Mesendoderm (in vitro differentiated cells): ENCODE measurements at regions not wholly inside any gene's neighbourhood (a gene's known extent, or its start where the extent isn't known, plus 50 kb on each side); places are given as distances from the start of the nearest gene placed in this dataset.

Experiments used
- DNase-seq: peaks from one replicate; pipeline ENCODE4 v3.0.0; 2013
- H2AK5ac ChIP-seq: 2 replicates; pipeline ENCODE4 v1.6.1; 2013; ENCODE audit warnings: low read length, inconsistent platforms
- H2BK120ac ChIP-seq: 2 replicates; pipeline ENCODE4 v1.6.1; 2013; ENCODE audit warnings: low read depth, mild to moderate bottlenecking, low read length, moderate library complexity, mixed read lengths
- H2BK15ac ChIP-seq: replicated peaks from 2 replicates; pipeline ENCODE4 v1.6.1; 2013; ENCODE audit warnings: low read depth, mild to moderate bottlenecking, moderate library complexity
- H2BK5ac ChIP-seq: 2 replicates; pipeline ENCODE4 v1.6.1; 2013; ENCODE audit warnings: low read length, inconsistent platforms
- H3K18ac ChIP-seq: 2 replicates; pipeline ENCODE4 v1.6.1; 2013; ENCODE audit warnings: mild to moderate bottlenecking, low read length, mixed read lengths
- H3K23ac ChIP-seq: one replicate; pipeline ENCODE4 v1.6.1; 2013; ENCODE audit warnings: low read length
- H3K27ac ChIP-seq: 2 replicates; pipeline ENCODE4 v1.5.1; 2013; ENCODE audit warnings: low read depth, mild to moderate bottlenecking, inconsistent platforms, low read length, moderate library complexity
- H3K27me3 ChIP-seq: 2 replicates; pipeline ENCODE4 v1.6.1; 2013; ENCODE audit warnings: low read length, control low read depth, mild to moderate bottlenecking, inconsistent platforms; ENCODE audit not compliant: insufficient read depth, poor library complexity
- H3K36me3 ChIP-seq: 2 replicates; pipeline ENCODE4 v1.6.1; 2013; ENCODE audit warnings: low read length, inconsistent platforms; ENCODE audit not compliant: control insufficient read depth, insufficient read depth
- H3K4ac ChIP-seq: one replicate; pipeline ENCODE4 v1.6.1; 2013; ENCODE audit warnings: low read depth, mild to moderate bottlenecking, low read length, moderate library complexity
- H3K4me1 ChIP-seq: 2 replicates; pipeline ENCODE4 v1.6.1; 2013; ENCODE audit warnings: low read depth, low read length, inconsistent platforms; ENCODE audit not compliant: control insufficient read depth
- H3K4me2 ChIP-seq: 2 replicates; pipeline ENCODE4 v1.6.1; 2013; ENCODE audit warnings: low read length
- H3K4me3 ChIP-seq: 2 replicates; pipeline ENCODE4 v1.5.1; 2013; ENCODE audit warnings: mild to moderate bottlenecking, low read length
- H3K56ac ChIP-seq: one replicate; pipeline ENCODE4 v1.6.1; 2013; ENCODE audit warnings: low read length
- H3K79me1 ChIP-seq: 2 replicates; pipeline ENCODE4 v1.6.1; 2013; ENCODE audit warnings: low read length, inconsistent platforms
- H3K79me2 ChIP-seq: 2 replicates; pipeline ENCODE4 v1.6.1; 2013; ENCODE audit warnings: mild to moderate bottlenecking, low read length; ENCODE audit not compliant: control insufficient read depth, insufficient read depth
- H3K9ac ChIP-seq: 2 replicates; pipeline ENCODE4 v1.6.1; 2013; ENCODE audit warnings: low read length, inconsistent platforms
- H4K5ac ChIP-seq: one replicate; pipeline ENCODE4 v1.6.1; 2013; ENCODE audit warnings: low read length
- H4K8ac ChIP-seq: one replicate; pipeline ENCODE4 v1.6.1; 2013; ENCODE audit warnings: low read depth, mild to moderate bottlenecking, control low read depth, low read length, moderate library complexity
- WGBS: extraction: QIAGEN DNeasy Blood & Tissue Kit; methylation state at CpG from one replicate; pipeline ENCODE4 v1.1.7; 2013; ENCODE audit warnings: low lambda C conversion rate, missing lambda C conversion rate; ENCODE audit not compliant: insufficient coverage; ENCODE audit errors: extremely low coverage; 5-methylcytosine and 5-hydroxymethylcytosine counted together

GRCh38 chr19:34853369-34853768 is 73.3 kb upstream of the ZNF30 start:
- no peak for DNase-seq
- Histone ChIP-seq H2BK15ac (no peak overlapping the region), H2BK120ac (no peak overlapping the region), H4K5ac (no peak overlapping the region), H3K27ac (no peak overlapping the region), H3K4me3 (no peak overlapping the region), H3K4ac (no peak overlapping the region), H3K79me1 (no peaks in the 10 kb centered on the region), H3K4me1 (no peaks in the 10 kb centered on the region), H4K8ac (no peak overlapping the region), H2BK5ac (no peak overlapping the region), H3K36me3 (no peaks in the 10 kb centered on the region), H3K23ac (no peak overlapping the region), H2AK5ac (no peak overlapping the region), H3K4me2 (no peak overlapping the region), H3K18ac (no peak overlapping the region), H3K79me2 (no peaks in the 10 kb centered on the region), H3K9ac (no peak overlapping the region), H3K56ac (no peak overlapping the region), H3K27me3 (no peaks in the 10 kb centered on the region)
- WGBS: no CpG with 5 or more reads among the region's 3 CpGs

DNA sequence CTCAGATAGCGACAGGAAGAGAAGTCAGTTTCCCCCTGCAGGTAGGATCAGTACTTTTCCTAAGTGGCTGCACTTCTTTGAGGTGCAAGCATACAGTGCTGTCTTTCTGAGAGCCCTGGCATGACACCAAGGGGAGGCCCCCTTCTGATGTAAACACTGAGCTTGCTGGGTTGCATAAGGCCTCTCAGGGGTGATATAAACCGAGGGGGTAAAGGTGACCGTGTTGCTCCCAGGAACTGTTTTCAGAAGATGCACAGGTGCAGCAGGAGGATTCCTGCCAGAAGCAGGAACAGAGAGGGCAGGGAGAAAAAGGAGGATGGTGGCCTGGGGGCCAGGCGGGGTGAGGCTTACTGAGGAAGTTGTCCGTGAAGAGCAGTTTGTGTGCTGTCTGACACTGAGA is 74.0 kb upstream of the ZNF30 start:
- Histone ChIP-seq H3K4ac (no peak overlapping the region), H3K36me3 (no peaks in the 10 kb centered on the region), H2BK120ac (no peak overlapping the region), H3K27ac (no peak overlapping the region), H3K18ac (no peak overlapping the region), H3K23ac (no peak overlapping the region), H3K4me2 (no peak overlapping the region), H4K5ac (no peak overlapping the region), H3K79me1 (no peaks in the 10 kb centered on the region), H3K9ac (no peak overlapping the region), H4K8ac (no peak overlapping the region), H2BK15ac (no peak overlapping the region), H3K4me1 (no peaks in the 10 kb centered on the region), H3K79me2 (no peaks in the 10 kb centered on the region), H2BK5ac (no peak overlapping the region), H3K4me3 (no peak overlapping the region), H3K56ac (no peak overlapping the region), H3K27me3 (no peaks in the 10 kb centered on the region), H2AK5ac (no peak overlapping the region)
- WGBS: no CpG with 5 or more reads among the region's 5 CpGs
- no peak for DNase-seq

DNA sequence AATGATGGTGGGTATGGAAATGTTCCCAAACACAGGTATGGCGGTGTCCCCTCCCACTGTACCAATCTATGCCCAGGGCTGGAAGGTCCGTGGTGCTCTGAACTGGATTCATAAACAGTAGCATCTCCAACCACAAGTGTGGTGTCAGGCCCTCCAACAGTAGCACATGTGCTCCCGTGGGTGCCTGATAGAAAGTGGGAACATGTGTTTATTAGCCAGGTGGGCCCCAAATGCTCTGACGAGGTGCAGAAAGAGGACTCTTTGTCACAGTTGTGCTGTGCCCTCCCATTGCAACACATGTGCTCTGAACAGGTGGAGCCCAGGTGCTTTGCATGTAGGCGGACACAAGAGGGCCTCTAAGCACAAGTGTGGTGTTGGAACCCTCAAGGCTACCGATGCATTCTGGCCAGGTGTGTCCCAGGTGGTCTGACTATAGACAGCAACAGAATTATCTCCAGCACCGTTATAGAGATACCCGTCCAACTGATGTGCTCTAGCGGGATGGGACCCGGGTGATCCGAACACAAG is 75.4 kb upstream of the ZNF30 start:
- Histone ChIP-seq H3K79me2 (no peaks in the 10 kb centered on the region), H4K5ac (no peak overlapping the region), H3K56ac (no peak overlapping the region), H3K23ac (no peak overlapping the region), H3K4me3 (no peak overlapping the region), H2BK5ac (no peak overlapping the region), H4K8ac (no peak overlapping the region), H3K4me2 (no peak overlapping the region), H3K36me3 (no peaks in the 10 kb centered on the region), H3K27ac (no peak overlapping the region), H3K4ac (no peak overlapping the region), H2BK120ac (no peak overlapping the region), H3K9ac (no peak overlapping the region), H3K27me3 (no peaks in the 10 kb centered on the region), H3K4me1 (no peaks in the 10 kb centered on the region), H3K18ac (no peak overlapping the region), H2AK5ac (no peak overlapping the region), H3K79me1 (no peaks in the 10 kb centered on the region), H2BK15ac (no peak overlapping the region)
- WGBS: no CpG with 5 or more reads among the region's 11 CpGs
- peak; percentile 58 for DNase-seq

- no peak overlapping the region for H3K23ac ChIP-seq
- H2BK15ac ChIP-seq: no peak overlapping the region
- H2AK5ac ChIP-seq: no peak overlapping the region
- no peak overlapping the region for H3K9ac ChIP-seq
- H3K56ac ChIP-seq: no peak overlapping the region
- H4K5ac ChIP-seq: no peak overlapping the region
- no peak overlapping the region for H3K27ac ChIP-seq
- no peaks in the 10 kb centered on the region for H3K79me1 ChIP-seq
- H3K27me3 ChIP-seq: no peaks in the 10 kb centered on the region
- no peaks in the 10 kb centered on the region for H3K4me1 ChIP-seq
- H3K79me2 ChIP-seq: no peaks in the 10 kb centered on the region
- no peak overlapping the region for H3K18ac ChIP-seq
- no peak overlapping the region for H4K8ac ChIP-seq
- no peaks in the 10 kb centered on the region for H3K36me3 ChIP-seq
- H3K4me2 ChIP-seq: no peak overlapping the region
- H2BK5ac ChIP-seq: no peak overlapping the region
- H2BK120ac ChIP-seq: no peak overlapping the region
- H3K4ac ChIP-seq: no peak overlapping the region
- no peak overlapping the region for H3K4me3 ChIP-seq
- WGBS: no CpG with 5 or more reads among the region's 6 CpGs
- no peak for DNase-seq
Observed at GRCh38 chr19:34847393-34847792, 74.4 kb upstream of the ZNF599 start.

GRCh38 chr19:34844277-34844676 is 71.3 kb upstream of the ZNF599 start:
- no peak overlapping the region for H3K23ac ChIP-seq
- no peaks in the 10 kb centered on the region for H3K4me1 ChIP-seq
- no peak overlapping the region for H4K5ac ChIP-seq
- no peak overlapping the region for H3K56ac ChIP-seq
- H3K4me3 ChIP-seq: no peak overlapping the region
- H3K18ac ChIP-seq: no peak overlapping the region
- H2AK5ac ChIP-seq: no peak overlapping the region
- H4K8ac ChIP-seq: no peak overlapping the region
- no peaks in the 10 kb centered on the region for H3K79me2 ChIP-seq
- DNase-seq: no peak
- no peak overlapping the region for H2BK5ac ChIP-seq
- no peak overlapping the region for H3K4me2 ChIP-seq
- no CpG with 5 or more reads among the region's 5 CpGs for WGBS
- H3K27ac ChIP-seq: no peak overlapping the region
- no peak overlapping the region for H3K4ac ChIP-seq
- no peaks in the 10 kb centered on the region for H3K36me3 ChIP-seq
- H3K27me3 ChIP-seq: no peaks in the 10 kb centered on the region
- no peak overlapping the region for H3K9ac ChIP-seq
- no peaks in the 10 kb centered on the region for H3K79me1 ChIP-seq
- H2BK15ac ChIP-seq: no peak overlapping the region
- H2BK120ac ChIP-seq: no peak overlapping the region

GRCh38 chr19:34841780-34842179 is 68.8 kb upstream of the ZNF599 start:
- H3K27ac ChIP-seq: no peak overlapping the region
- no peak overlapping the region for H3K56ac ChIP-seq
- no peaks in the 10 kb centered on the region for H3K27me3 ChIP-seq
- H4K8ac ChIP-seq: no peak overlapping the region
- no peak overlapping the region for H2BK15ac ChIP-seq
- H3K36me3 ChIP-seq: no peaks in the 10 kb centered on the region
- no peak overlapping the region for H2AK5ac ChIP-seq
- no peak overlapping the region for H4K5ac ChIP-seq
- no peak overlapping the region for H3K18ac ChIP-seq
- no peak overlapping the region for H3K4ac ChIP-seq
- H2BK120ac ChIP-seq: no peak overlapping the region
- no peak overlapping the region for H3K23ac ChIP-seq
- no peak overlapping the region for H3K9ac ChIP-seq
- no peak overlapping the region for H3K4me3 ChIP-seq
- no peak overlapping the region for H2BK5ac ChIP-seq
- no peaks in the 10 kb centered on the region for H3K79me1 ChIP-seq
- DNase-seq: peak; percentile 22
- H3K4me2 ChIP-seq: no peak overlapping the region
- no CpG with 5 or more reads among the region's 10 CpGs for WGBS
- H3K4me1 ChIP-seq: no peaks in the 10 kb centered on the region
- H3K79me2 ChIP-seq: no peaks in the 10 kb centered on the region
